Activated CD4-positive, alpha-beta memory T cell treated with anti-CD3 and anti-CD28 coated beads for 36 hours (primary cell): ENCODE measurements at regions not wholly inside any gene's neighbourhood (a gene's known extent, or its start where the extent isn't known, plus 50 kb on each side); places are given as distances from the start of the nearest gene placed in this dataset.

Experiments used
- CTCF ChIA-PET: fragments of 350-600 bp; sonication (Branson Sonifier 250); formaldehyde crosslinking; loops from one replicate; lab custom pipeline; 2021; ENCODE audit warnings: antibody characterized with exemption, inconsistent platforms; lab: Charles Lee
- POLR2A ChIA-PET: fragments of 350-600 bp; sonication (Branson Sonifier 250); formaldehyde crosslinking; loops from one replicate; lab custom pipeline; 2021; ENCODE audit warnings: antibody characterized with exemption; lab: Charles Lee
- DNase-seq: peaks from one replicate; pipeline ENCODE4 v3.0.0-alpha.2; 2020
- H3K27ac Mint-ChIP-seq: one replicate; pipeline ENCODE4 v1.8.0; 2021; ENCODE audit warnings: mixed read lengths
- H3K27me3 Mint-ChIP-seq: one replicate; pipeline ENCODE4 v1.8.0; 2021; ENCODE audit warnings: mixed read lengths
- H3K36me3 Mint-ChIP-seq: one replicate; pipeline ENCODE4 v1.8.0; 2021; ENCODE audit warnings: mixed read lengths
- H3K4me1 Mint-ChIP-seq: one replicate; pipeline ENCODE4 v1.8.0; 2021; ENCODE audit warnings: low read depth, mixed read lengths
- H3K4me3 Mint-ChIP-seq: one replicate; pipeline ENCODE4 v1.8.0; 2021; ENCODE audit warnings: mild to moderate bottlenecking, mixed read lengths
- H3K9me3 Mint-ChIP-seq: one replicate; pipeline ENCODE4 v1.8.0; 2021; ENCODE audit warnings: mixed read lengths
- intact Hi-C: fragments of 100-400 bp; cut with micrococcal nuclease; formaldehyde crosslinking; loops from one replicate; pipeline ENCODE4 v1.15.1; 2023

DNA sequence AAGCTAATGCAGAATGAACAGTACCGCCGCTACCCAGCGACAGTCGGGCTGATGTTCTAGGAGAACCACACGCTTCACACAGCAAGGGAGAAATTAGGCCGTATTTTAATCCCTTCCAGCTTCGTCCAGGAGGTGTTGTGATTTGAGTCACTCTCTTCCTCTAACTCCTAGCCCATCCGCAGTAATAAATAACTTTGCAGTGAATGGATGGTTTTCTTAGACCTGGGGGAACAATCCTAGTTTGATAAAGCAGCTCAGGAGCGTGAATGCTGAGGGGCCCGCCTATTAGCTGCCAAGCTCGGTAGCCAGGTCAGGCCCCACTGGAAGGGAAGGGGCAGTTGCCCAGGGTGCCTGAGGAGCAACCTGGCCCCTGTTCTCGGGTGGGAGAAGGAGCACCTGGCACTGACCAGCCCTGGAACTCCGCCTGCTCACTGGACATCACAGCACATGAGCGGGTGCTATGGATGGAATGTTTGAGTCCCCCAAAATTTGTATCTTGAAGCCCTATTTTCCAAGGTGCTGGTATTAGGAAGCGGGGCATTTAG, 146.0 kb upstream of the AFDN start:
- no peak for DNase-seq
- POLR2A ChIA-PET: no interaction called here
- Mint-ChIP-seq H3K27ac (no peak overlapping the region), H3K4me3 (no peak overlapping the region), H3K27me3 (peaks cover 58% of the 10 kb centered on the region), H3K36me3 (no peaks in the 10 kb centered on the region), H3K9me3 (no peaks in the 10 kb centered on the region), H3K4me1 (no peaks in the 10 kb centered on the region)
- intact Hi-C loops: no loop called here
- CTCF ChIA-PET: no interaction called here

DNA sequence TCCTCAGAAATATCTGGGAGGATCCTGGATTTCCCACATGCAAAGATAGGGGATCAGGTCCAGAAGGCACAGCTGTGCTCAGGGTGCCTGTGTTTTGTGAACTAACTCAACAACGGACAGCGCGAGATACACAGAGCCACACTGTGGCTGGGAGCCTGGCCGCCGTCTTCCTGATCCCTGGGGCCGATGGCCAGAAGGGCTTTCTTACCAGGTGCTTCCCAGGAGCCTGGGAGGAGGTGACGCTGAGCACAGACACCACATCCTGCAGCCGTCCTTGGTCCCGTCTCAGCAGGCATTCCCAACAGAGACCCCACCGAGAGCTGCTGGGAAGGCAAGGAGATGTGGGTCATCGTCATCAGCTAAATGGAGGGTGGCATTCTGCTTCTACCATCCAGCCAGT, 144.6 kb upstream of the AFDN start:
- H3K4me1 Mint-ChIP-seq: no peaks in the 10 kb centered on the region
- CTCF ChIA-PET: no interaction called here
- POLR2A ChIA-PET: interaction anchor here (0.6 kb wide), 1 partner anchor 14 kb away, joined by 3 read pairs; no protein-coding TSS in a partner anchor
- DNase-seq: no peak
- intact Hi-C loops: no loop called here
- H3K27me3 Mint-ChIP-seq: peaks cover 51% of the 10 kb centered on the region
- H3K36me3 Mint-ChIP-seq: no peaks in the 10 kb centered on the region
- H3K27ac Mint-ChIP-seq: no peak overlapping the region
- no peak overlapping the region for H3K4me3 Mint-ChIP-seq
- no peaks in the 10 kb centered on the region for H3K9me3 Mint-ChIP-seq

DNA sequence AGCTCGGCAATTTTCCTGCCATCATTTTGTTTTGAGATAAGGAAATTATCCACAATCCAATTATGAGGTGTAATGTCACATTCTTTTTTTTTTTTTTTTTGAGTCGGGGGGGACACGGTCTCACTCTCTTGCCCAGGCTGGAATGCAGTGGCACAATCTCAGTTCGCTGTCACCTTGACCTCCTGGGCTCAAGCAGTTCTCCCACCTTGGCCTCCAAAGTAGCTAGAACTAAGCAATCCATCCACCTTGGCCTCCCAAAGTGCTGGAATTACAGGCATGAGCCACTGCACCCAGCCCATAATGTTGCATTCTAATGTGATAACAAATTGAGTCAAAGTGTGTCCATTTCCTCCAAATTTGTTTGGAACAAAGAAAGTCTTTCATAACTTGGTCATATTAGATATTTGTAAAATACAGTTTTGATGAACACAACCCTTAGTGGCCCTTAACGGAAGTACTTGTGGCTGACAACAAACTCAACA, 144.1 kb upstream of the AFDN start:
- intact Hi-C loops: no loop called here

DNA sequence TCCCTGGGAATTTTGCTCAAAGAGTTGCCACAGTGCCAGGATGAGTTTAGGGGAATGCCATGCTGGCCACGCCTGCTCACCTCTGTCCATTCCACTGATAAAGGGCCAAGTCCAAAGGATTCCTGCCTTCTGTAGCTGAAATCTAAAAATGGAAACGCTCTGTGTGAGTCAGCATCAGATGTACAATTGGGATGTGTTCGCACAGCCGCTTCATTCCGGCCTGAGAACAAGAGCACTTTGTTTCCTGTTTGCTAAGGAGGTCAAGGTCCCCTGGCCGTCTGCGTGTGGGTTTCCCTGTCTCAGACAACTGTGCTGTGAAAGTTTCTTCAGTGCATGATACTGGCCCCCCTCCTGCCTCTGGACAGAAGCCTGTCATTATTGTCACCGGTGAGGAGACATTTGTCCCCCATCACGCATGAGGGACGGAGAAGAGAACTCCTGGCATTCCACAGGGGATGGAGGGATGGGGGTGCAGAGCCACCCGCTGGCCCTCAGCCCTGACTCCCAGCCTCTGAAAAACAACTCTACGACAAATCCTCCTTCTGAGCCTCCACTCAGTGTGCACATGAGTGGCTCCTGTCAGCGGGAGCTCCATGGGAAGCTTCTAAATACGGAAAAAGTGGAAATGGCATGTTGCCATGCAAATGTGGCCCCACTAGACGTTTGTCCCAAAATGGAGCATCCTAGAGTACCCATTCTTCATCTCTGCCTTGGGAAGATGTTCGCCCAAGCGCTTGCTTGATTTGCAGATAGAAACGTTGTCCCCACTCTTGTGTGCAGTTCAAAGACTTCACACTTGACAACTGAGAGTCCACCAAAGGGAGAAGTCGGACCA, 143.5 kb upstream of the AFDN start:
- no peak for DNase-seq
- intact Hi-C loops: no loop called here
- H3K36me3 Mint-ChIP-seq: no peaks in the 10 kb centered on the region
- H3K4me1 Mint-ChIP-seq: no peaks in the 10 kb centered on the region
- no peak overlapping the region for H3K4me3 Mint-ChIP-seq
- POLR2A ChIA-PET: no interaction called here
- H3K27ac Mint-ChIP-seq: no peak overlapping the region
- no peaks in the 10 kb centered on the region for H3K9me3 Mint-ChIP-seq
- H3K27me3 Mint-ChIP-seq: peaks cover 46% of the 10 kb centered on the region
- CTCF ChIA-PET: interaction anchor here (1.1 kb wide), 1 partner anchor 331 kb away, joined by 3 read pairs; no protein-coding TSS in a partner anchor

More for the DNA sequence above, 144.1 kb upstream of the AFDN start:
- no peak for DNase-seq
- CTCF ChIA-PET: interaction anchor here (1.1 kb wide), 1 partner anchor 330 kb away, joined by 3 read pairs; no protein-coding TSS in a partner anchor
- Mint-ChIP-seq H3K4me3 (no peak overlapping the region), H3K36me3 (no peaks in the 10 kb centered on the region), H3K9me3 (no peaks in the 10 kb centered on the region), H3K27me3 (peaks cover 51% of the 10 kb centered on the region), H3K4me1 (no peaks in the 10 kb centered on the region), H3K27ac (no peak overlapping the region)
- POLR2A ChIA-PET: interaction anchor here (0.6 kb wide), 1 partner anchor 15 kb away, joined by 3 read pairs; no protein-coding TSS in a partner anchor

DNA sequence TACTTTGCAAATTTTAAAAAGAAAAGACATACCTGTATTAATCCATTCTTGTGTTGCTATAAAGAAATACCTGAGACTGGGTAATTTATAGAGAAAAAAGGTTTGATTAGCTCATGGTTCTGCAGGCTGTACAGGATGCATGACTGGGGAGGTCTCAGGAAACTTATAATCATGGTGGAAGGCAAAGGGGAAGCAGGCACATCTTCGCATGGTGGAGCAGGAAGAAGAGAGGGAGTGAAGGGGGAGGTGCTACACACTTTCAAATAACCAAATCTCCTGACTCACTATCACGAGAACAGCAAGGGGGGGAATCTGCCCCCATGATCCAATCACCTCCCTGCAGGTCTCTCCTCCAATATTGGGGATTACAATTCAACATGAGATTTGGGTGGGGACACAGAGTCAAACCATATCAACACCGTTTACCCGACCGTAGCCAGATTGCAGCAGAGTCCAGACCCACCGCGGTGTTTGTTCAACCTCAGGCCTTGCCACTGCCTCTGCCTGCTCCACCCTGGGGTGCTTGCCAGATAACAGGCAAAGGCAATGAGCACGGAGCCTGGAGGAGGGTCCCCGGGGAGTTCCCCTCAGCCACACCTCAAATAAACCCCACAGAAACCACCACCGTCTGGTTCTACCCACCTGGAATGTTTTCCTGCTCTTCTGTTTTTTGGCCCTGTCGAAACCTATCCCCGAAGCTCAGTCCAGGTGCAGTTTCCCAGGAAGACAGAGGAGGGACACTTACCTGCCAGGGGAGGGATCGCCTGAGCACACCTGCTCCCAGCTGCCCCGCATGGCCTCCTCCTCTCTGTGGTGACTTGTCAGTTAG, 142.2 kb upstream of the AFDN start:
- H3K27ac Mint-ChIP-seq: no peak overlapping the region
- peaks cover 41% of the 10 kb centered on the region for H3K27me3 Mint-ChIP-seq
- ChIA-PET POLR2A (no interaction called here), CTCF (no interaction called here)
- no peak overlapping the region for H3K4me3 Mint-ChIP-seq
- no peaks in the 10 kb centered on the region for H3K9me3 Mint-ChIP-seq
- no peaks in the 10 kb centered on the region for H3K4me1 Mint-ChIP-seq
- intact Hi-C loops: no loop called here
- no peaks in the 10 kb centered on the region for H3K36me3 Mint-ChIP-seq
- no peak for DNase-seq

DNA sequence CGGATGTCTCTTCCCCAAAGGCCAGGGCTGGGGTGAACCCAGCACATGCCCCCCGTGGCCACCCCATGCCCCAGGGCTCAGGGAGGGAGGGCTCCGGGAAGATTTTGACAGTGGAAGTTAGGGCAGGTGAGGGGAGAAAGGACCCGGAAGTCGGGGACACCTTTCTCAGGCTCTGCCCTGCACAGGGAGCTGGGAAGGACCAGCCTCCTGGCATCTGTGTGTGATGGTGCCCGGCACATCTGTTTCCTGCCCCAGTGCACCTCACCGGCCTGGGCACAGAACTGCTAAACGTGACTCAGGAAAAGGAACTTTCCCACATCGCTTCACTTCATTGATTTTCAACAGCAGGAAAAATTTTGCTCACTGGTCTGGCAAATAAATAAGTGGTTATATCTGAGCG, 141.1 kb upstream of the AFDN start:
- Mint-ChIP-seq H3K4me3 (no peak overlapping the region), H3K36me3 (no peaks in the 10 kb centered on the region), H3K27ac (no peak overlapping the region), H3K27me3 (peaks cover 38% of the 10 kb centered on the region), H3K9me3 (no peaks in the 10 kb centered on the region), H3K4me1 (no peaks in the 10 kb centered on the region)
- intact Hi-C loops: no loop called here
- CTCF ChIA-PET: no interaction called here
- DNase-seq: no peak
- POLR2A ChIA-PET: no interaction called here

DNA sequence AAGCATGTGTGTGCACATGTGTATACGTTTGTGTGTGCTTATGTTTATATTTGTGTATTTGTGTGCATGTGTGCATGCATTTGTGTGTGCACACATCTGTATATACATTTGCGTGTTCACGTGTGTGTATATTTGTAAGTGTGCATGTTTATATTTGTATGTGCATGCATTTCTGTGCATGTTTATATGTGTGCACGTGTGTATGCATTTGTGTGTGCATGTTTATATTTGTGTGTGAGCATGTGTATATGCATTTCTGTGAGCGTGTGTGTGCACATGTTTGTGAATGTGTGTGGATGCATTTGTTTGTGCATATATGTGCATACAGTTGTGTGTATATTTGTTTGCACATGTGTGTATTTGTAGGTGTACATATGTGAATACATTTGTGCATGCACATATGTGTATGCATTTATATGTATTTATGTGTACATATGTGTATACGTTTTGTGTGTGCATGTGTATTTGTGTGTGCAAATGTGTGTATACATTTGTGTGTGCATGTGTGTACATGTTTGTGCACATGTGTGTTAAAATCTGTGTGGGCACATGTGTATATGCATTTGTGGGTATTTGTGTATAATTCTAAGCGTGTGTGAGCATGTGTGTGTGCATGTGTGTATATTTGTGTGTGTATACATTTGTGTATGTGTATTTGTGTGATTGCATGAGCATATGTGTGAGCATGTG, 140.4 kb upstream of the AFDN start:
- no peaks in the 10 kb centered on the region for H3K36me3 Mint-ChIP-seq
- no peaks in the 10 kb centered on the region for H3K4me1 Mint-ChIP-seq
- peaks cover 41% of the 10 kb centered on the region for H3K27me3 Mint-ChIP-seq
- POLR2A ChIA-PET: no interaction called here
- H3K9me3 Mint-ChIP-seq: no peaks in the 10 kb centered on the region
- DNase-seq: no peak
- intact Hi-C loops: no loop called here
- no peak overlapping the region for H3K27ac Mint-ChIP-seq
- no peak overlapping the region for H3K4me3 Mint-ChIP-seq
- CTCF ChIA-PET: no interaction called here

DNA sequence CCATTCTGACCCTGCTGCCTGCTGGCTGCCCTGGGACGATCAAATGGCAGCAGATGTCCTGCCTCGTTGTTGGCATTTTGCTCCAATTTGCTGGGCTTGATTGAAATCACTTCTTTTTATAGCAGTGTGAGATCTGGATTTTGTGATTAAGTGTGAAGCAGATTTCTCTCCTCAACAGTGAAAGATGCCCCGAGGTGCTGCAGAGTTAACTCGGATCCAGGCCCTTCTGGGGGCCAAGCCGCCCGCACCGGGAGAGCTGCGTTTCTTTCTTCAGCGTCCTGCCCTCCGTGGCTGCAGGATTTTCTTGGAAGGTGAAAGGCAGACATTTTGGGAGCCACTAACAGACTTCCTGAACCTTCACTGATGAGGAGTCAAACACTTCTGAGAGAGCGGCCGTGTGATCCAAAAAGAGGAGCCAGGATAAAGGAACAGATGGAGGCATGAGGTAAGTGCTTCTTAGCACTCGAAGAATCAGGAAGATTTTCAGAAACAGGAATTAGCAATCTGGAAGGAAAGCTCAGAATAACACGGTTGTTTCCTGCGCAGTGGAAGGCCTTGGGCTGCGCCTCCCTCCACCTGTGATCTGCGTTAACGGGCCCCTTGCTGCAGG, 139.5 kb upstream of the AFDN start:
- intact Hi-C loops: no loop called here
- H3K4me3 Mint-ChIP-seq: no peak overlapping the region
- H3K36me3 Mint-ChIP-seq: no peaks in the 10 kb centered on the region
- no peaks in the 10 kb centered on the region for H3K9me3 Mint-ChIP-seq
- DNase-seq: no peak
- ChIA-PET POLR2A (no interaction called here), CTCF (no interaction called here)
- no peaks in the 10 kb centered on the region for H3K4me1 Mint-ChIP-seq
- peaks cover 35% of the 10 kb centered on the region for H3K27me3 Mint-ChIP-seq
- no peak overlapping the region for H3K27ac Mint-ChIP-seq

DNA sequence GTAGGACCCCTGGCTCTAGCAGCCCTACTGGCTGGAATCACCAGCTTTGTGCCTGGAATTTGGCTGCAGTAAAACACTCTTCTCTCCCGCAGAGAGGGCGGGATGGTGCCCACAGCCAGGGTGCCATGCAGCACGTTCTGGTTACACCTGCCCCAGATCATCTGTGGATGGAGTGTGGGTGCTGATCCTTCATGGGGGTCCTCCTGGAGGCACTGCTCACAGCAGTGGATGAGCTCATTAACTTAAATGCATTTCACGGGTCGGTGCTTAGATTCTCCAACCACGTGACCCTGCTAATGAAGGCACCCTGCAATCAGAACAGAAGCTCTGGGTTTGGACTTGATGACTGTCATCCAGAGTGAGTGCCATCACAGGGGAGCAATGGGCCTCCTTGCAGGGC, 138.6 kb upstream of the AFDN start:
- CTCF ChIA-PET: no interaction called here
- H3K4me3 Mint-ChIP-seq: no peak overlapping the region
- no peak overlapping the region for H3K27ac Mint-ChIP-seq
- peaks cover 34% of the 10 kb centered on the region for H3K27me3 Mint-ChIP-seq
- POLR2A ChIA-PET: no interaction called here
- no peaks in the 10 kb centered on the region for H3K36me3 Mint-ChIP-seq
- H3K9me3 Mint-ChIP-seq: no peaks in the 10 kb centered on the region
- no peak for DNase-seq
- no peaks in the 10 kb centered on the region for H3K4me1 Mint-ChIP-seq
- intact Hi-C loops: no loop called here

DNA sequence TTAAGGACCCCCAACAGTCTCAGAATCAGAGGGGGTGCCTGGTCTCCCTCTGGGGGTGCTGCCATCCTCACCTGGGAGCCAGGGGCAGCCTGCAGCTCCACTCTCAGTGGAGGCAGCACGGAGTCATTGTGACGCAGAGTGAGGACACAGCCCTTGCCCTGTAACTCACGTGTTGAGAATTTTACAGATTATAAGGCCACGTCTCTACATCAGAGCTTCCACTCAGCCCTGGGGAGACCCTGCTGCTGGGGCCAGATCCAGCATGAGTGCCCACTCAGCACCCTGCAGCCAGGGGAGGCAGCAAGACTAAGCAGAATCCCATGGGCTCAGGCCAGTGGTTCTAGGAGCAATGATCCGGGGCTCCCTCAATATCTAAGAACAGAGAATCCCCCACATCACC, 137.4 kb upstream of the AFDN start:
- no peak for DNase-seq
- H3K4me3 Mint-ChIP-seq: no peak overlapping the region
- POLR2A ChIA-PET: no interaction called here
- intact Hi-C loops: no loop called here
- no peaks in the 10 kb centered on the region for H3K4me1 Mint-ChIP-seq
- no peaks in the 10 kb centered on the region for H3K9me3 Mint-ChIP-seq
- peaks cover 30% of the 10 kb centered on the region for H3K27me3 Mint-ChIP-seq
- CTCF ChIA-PET: no interaction called here
- H3K27ac Mint-ChIP-seq: no peak overlapping the region
- no peaks in the 10 kb centered on the region for H3K36me3 Mint-ChIP-seq

DNA sequence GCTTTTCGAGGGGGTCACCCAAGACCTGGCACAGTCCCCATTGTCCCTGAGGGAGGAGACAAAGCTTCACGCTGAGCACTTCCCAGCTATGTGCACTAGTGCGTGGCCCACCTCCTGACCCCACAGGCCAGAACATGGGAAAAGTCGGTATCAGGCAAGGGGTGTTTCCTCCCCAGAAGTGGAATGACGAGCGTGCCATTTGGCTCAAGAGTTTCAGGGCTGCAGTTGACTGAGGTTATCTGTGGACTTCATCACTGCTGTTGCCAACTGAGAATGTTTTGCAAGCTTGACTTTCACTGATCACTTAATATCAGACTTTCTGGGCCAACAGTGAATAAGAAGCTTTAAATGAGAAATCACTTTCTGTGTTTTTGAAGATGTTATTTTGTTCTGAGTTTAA, 137.0 kb upstream of the AFDN start:
- CTCF ChIA-PET: no interaction called here

More for the DNA sequence above, 137.0 kb upstream of the AFDN start:
- no peak overlapping the region for H3K4me3 Mint-ChIP-seq
- no peak for DNase-seq
- peaks cover 27% of the 10 kb centered on the region for H3K27me3 Mint-ChIP-seq
- H3K36me3 Mint-ChIP-seq: no peaks in the 10 kb centered on the region
- H3K27ac Mint-ChIP-seq: no peak overlapping the region
- intact Hi-C loops: no loop called here
- no peaks in the 10 kb centered on the region for H3K4me1 Mint-ChIP-seq
- H3K9me3 Mint-ChIP-seq: no peaks in the 10 kb centered on the region
- POLR2A ChIA-PET: no interaction called here
